ENCODE measurements at regions not wholly inside any gene's neighbourhood (a gene's known extent, or its start where the extent isn't known, plus 50 kb on each side); places are given as distances from the start of the nearest gene placed in this dataset.

- TF ChIP-seq, protein P1, sequence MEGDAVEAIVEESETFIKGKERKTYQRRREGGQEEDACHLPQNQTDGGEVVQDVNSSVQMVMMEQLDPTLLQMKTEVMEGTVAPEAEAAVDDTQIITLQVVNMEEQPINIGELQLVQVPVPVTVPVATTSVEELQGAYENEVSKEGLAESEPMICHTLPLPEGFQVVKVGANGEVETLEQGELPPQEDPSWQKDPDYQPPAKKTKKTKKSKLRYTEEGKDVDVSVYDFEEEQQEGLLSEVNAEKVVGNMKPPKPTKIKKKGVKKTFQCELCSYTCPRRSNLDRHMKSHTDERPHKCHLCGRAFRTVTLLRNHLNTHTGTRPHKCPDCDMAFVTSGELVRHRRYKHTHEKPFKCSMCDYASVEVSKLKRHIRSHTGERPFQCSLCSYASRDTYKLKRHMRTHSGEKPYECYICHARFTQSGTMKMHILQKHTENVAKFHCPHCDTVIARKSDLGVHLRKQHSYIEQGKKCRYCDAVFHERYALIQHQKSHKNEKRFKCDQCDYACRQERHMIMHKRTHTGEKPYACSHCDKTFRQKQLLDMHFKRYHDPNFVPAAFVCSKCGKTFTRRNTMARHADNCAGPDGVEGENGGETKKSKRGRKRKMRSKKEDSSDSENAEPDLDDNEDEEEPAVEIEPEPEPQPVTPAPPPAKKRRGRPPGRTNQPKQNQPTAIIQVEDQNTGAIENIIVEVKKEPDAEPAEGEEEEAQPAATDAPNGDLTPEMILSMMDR (IDR thresholded peaks at IDR 0.05), result no peak
- no peak for TF ChIP-seq POLR2A (IDR thresholded peaks at IDR 0.05)
These were observed 1145.9 kb upstream of the LRRTM3 start for GRCh38 chr10:65779985-65780384.
